T1000 (cell line): ENCODE measurements at regions not wholly inside any gene's neighbourhood (a gene's known extent, or its start where the extent isn't known, plus 50 kb on each side); places are given as distances from the start of the nearest gene placed in this dataset.

ENCODE experiments used
- DNase-seq: peaks from one replicate; lab custom pipeline; 2025; ENCODE audit warnings: mixed read lengths; lab: John Stamatoyannopoulos, UW

DNA sequence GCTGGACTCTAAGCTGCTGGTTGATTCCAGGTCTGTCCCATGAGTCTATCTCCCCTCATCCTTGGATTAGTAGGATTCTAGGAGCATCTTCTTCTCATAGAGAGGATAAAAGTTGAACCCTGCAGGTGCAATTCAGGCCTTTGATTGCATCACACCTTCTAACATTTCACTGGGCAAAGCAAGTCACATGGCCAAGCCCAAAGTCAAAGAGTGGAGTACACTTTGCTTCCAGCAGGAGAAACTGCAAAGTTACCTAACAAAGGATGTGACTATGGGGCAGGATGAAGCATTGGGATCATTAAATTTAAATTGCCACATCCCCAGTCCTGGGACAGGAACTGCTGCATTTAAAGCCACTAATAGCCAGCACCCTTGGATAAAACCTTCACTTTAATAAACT lies 51.0 kb upstream of the EGFLAM start:
- no peak for DNase-seq

DNA sequence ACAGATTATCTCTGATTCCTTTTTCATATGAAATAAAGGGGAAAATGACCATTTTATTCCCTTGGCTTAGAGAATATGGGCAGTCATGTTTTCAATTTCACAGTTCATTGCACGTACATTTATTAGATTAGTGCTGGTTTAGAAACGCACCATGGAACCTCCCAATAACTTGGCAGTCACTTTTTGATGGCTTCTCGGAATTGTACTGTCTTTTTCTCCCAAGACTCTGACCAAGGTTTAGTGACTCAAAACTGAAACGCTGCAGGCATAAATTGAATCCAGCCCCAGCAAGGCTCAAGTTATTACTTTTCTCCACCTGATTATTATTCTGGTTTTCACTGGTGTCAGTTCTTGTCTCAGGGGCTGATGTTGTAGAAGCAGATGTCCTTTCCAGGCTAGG lies 55.6 kb upstream of the EGFLAM start:
- no peak for DNase-seq

- no peak for DNase-seq
These were observed 57.3 kb upstream of the EGFLAM start for GRCh38 chr5:38200872-38201557.

GRCh38 chr5:38197118-38197517 lies 61.2 kb upstream of the EGFLAM start:
- no peak for DNase-seq

- DNase-seq = peak; percentile 70
These were observed 65.3 kb upstream of the EGFLAM start for GRCh38 chr5:38193015-38193581.

DNA sequence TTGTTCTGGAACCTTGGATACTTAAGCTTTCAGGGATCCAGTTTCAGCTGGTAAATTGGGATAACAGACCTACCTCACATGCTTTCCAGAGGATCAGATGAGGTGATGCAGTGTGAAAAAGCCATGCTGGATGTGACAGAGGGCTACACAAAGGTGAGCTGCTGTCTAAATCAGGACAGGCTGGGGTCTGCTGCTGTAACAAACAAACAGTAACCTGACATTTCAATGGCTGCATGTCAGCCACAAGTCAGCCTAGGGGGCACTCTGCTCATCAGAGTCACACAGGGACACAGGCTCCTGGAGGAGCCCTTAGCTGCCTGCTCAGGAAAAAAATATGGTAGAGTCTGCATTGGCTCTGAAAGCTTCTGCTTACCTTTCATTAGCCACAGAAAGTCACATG lies 66.7 kb upstream of the EGFLAM start:
- no peak for DNase-seq

DNA sequence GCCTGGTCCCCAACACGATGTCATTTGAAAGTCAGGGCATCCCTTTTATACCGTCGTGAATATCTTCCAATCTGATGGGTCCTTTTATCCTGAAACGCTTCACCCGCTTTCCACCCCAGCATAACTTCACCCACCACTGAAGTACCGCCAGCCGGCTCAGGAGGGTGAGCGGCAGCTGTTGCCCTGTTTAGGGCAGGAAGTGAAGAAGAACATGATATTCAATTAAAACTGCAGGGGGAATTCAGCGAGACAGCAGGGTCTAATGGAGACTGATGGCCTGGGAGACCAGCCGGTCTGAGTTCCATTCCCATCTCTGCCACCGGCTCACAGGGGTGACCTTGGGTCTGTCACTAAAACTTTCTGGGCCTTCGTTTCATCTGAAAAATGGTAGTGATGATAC lies 68.2 kb upstream of the EGFLAM start:
- DNase-seq = no peak

GRCh38 chr5:38189081-38189504 lies 69.3 kb upstream of the EGFLAM start:
- DNase-seq = no peak

DNA sequence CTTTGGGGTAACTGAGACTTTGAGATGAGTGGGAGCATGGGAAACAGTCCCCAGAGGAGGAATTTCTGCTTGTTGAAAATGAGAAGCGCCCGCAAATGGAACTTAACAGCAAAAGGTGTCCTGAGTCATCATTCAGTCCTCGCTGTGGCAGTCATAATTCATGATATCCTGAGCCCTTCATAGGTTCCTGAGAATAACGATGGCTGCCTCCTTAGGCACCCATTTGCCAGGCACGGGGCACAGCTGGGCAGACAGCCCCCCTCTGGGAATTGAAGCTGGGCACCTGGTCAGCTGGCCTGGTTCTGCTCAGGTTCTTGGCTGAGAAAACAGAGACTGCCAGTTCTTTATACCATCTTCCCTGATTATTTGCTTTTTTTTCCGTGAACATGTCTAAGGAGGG lies 69.8 kb upstream of the EGFLAM start:
- no peak for DNase-seq

DNA sequence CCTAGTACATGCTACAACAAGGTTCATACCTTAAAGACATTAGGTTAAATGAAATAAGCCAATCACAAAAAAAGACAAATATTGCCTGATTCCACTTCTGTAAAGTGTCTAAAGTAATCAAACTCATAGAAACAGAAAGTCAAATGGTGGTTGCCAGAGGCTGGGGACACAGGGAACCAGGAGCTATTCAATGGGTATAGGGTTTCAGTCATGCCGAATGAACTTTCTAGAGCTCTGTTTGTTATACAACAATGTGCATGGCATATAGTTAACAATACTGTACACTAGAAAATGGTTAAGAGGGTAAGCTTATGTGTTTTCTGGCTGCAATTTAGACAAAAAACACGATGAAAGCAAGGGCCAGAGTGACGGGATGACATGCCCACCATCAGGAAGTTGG lies 70.8 kb upstream of the EGFLAM start:
- no peak for DNase-seq

- no peak for DNase-seq
These were observed 73.7 kb upstream of the EGFLAM start for GRCh38 chr5:38184627-38185026.

DNA sequence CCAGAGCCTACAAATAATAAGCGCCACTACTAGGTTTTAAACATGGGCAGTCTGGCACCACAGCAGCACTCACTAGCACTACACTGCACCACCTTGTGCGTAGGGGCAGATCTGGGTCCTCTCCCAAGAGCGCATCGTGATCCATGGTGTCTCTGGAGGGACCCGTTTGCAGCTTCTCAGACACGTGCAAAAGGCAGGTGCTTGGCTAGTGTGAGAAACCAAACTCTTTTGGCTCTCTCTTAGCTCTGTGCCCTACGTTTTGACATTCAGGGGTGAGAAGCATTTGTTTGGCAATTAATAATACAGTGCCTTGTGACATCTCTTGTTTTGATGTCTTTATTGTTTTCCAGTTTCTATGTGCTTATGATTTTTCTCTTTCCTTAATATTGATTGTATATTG lies 75.4 kb upstream of the EGFLAM start:
- DNase-seq = no peak

DNA sequence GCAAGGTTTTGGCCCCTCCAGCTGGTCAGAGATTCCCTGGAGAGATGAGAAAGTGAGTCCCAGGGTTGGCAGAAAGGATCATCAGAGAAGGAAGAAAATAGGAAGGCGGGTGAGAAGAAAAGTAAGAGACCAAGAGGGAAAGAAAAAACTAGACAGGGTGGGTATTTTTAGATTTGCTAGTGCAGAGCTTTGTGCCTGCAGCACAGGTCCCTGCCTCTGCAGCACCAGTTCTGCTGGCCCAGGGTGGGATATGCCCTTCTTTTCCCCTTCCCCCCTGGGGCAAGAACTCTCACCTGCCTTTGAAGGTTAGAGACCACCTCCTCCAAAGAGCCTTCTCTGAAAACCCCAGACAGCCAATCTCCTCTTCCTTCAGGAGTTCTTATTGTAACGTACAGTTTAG lies 90.3 kb upstream of the EGFLAM start:
- no peak for DNase-seq

- DNase-seq = no peak
These were observed 90.8 kb upstream of the EGFLAM start for GRCh38 chr5:38167562-38167996.

DNA sequence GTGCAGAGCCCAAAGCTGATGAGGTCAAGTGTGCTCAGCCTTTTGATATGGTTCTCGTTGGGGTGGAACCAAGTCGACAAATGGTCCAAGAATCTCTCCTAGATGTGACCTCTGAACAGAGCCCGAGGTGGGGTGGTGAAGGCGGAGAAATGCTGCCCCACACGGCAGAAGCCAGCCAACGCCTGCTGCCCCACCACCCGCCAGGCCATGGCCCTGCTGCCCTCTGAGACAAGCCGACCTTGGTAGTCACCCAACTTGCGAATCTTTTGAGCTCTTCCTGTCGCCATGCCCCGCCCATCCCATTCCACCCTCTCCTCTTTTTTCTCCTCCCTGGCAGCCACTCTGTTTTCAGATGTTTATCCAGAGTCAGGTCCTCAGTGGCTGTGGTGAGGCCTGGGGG lies 91.5 kb upstream of the EGFLAM start:
- no peak for DNase-seq

DNA sequence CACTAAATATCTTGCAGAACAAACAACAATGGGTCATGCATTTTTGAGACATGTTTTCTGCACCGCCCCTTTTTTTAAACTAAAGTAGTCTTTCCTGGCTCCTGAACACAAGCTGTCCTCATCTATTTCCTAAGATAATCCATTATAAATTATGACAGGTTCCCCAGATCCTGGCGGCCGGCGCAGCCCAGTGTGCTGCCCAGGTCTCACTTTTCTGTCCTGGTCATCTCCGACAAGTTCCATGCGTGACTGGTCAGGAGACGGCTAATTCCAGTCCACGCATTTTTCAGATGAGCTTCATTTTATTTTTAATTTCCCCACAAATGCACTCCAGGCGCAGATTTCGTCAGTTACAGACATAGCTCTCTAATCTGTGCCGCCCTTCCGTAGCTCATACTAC lies 92.9 kb upstream of the EGFLAM start:
- DNase-seq = no peak

DNA sequence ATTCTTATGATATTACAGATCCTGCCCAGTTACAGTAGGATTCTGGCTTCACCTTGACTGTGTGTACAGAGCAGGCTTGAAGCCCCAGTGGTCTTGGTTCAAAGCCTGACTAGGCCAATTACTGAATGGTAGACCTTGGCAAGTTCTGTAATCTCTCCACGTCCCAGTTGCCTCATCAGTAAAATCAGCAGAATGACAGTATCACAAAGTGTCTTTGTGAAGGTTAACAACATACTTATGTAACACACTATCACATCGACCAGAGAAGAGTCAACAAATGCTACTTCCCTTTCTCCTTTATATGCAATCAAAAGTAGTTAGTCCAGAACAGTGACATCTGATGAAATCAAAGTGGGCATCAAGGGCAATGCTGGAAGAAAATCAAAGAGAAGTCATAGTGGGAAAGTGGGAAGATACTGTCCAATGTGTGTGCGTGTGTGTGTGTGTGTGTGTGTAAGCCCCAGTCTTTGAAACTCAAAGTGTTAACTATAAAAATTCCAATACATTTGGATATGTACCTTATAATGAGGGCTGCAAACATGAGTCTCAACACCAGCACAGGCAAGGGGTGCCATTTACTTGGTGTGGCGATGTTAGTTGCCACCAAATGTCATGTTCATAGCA lies 93.5 kb upstream of the EGFLAM start:
- DNase-seq = no peak

DNA sequence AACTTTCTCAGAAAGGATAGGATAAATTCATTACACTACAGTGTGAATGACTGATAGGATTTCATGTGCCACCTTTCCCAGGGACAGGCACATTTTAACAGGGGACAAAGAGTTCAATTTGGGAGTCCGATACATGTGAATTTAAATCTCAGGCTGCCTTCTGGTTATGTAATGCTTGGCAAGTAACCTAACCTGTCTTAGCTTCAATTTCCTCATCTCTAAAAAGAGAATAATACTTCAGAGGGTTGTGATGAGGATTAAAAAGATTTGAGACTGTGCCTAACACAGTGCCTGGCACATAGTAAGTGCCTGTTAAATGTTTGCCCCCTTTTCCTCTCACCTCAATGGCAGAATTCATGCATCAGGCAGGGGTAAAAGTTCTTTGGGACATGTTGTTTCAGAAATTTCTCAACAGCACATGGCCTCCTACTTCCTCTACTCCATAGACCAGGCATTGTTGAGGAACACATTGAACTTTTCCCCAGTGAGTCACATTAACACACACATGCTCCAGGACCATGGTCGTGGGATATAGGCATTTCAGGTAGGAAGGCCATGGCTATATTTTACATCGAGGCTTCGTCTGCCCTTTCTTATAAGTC lies 94.6 kb upstream of the EGFLAM start:
- no peak for DNase-seq

DNA sequence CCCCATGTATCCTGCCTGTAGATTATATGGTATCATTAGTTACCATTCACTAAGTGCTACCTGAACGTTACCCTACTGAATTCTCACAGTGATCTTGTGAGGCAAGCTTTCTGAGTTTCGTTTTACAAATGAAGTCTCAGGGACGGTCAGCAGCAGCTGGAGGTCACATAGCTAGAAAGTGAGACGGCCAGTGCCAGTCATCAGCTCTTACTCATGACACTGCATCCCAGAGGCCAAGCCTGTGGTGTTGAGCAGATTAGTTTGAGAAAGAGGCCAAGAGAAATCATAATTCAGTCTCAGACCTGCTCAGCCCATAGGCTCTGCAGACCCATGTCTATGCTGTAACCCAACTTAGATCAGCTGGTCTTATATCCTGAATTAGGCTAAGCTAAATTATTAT lies 95.7 kb upstream of the EGFLAM start:
- DNase-seq = no peak

GRCh38 chr5:38157024-38157423 lies 101.3 kb upstream of the EGFLAM start:
- DNase-seq = no peak

- DNase-seq = no peak
These were observed 103.6 kb upstream of the EGFLAM start for GRCh38 chr5:38154615-38155204.

GRCh38 chr5:38151878-38152277 lies 106.5 kb upstream of the EGFLAM start:
- DNase-seq = no peak

DNA sequence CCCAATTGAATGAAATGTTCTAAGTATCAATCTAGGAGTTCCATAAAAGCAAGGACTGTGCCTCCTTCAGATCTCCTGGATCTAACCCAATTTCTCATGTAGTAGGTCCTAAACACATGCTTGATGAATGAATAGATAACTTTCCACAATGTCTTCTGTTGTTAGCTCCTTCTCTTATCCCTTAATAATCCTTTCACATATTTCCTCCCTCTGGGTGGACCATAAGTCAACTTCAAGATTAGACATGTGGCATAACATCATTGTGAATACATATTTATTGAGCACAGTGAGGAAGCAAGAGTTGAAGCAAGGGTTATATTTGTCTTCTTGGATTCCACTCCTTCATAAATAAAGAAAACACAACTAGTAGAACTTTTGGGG lies 108.6 kb upstream of the EGFLAM start:
- DNase-seq = no peak
